ENCODE measurements at regions not wholly inside any gene's neighbourhood (a gene's known extent, or its start where the extent isn't known, plus 50 kb on each side); places are given as distances from the start of the nearest gene placed in this dataset.
A peak's percentile ranks its signal among the peaks of the same experiment; 100 is the strongest.

- TF ChIP-seq DMTF1 (CRISPR knock-in tag; IDR thresholded peaks at IDR 0.05) (no peak), ISX (CRISPR knock-in tag; conservative IDR thresholded peaks at IDR 0.05) (no peak), DZIP1 (CRISPR knock-in tag; IDR thresholded peaks at IDR 0.05) (no peak), ZNF232 (CRISPR knock-in tag; IDR thresholded peaks at IDR 0.05; ENCODE audit: borderline replicate concordance) (no peak), ZSCAN5A (CRISPR knock-in tag; IDR thresholded peaks at IDR 0.05; ENCODE audit: borderline replicate concordance) (peak; percentile 34; the same call in 1 of the 2 replicates), FOXA3 (CRISPR knock-in tag; IDR thresholded peaks at IDR 0.05) (peak; percentile 97), ZNF564 (CRISPR knock-in tag; IDR thresholded peaks at IDR 0.05) (peak; percentile 83; the same call in 1 of the 2 replicates), ZUFSP (CRISPR knock-in tag; IDR thresholded peaks at IDR 0.05; ENCODE audit: borderline replicate concordance) (no peak), NFKB2 (CRISPR knock-in tag; IDR thresholded peaks at IDR 0.05; ENCODE audit: borderline replicate concordance) (no peak), BRCA1 (CRISPR knock-in tag; IDR thresholded peaks at IDR 0.05) (peak; percentile 50; the same call in 1 of the 2 replicates), ZNF24 (IDR thresholded peaks at IDR 0.05) (0 out of 2 replicates have a peak, but pooled peaks have one; percentile 21), ARNTL (CRISPR knock-in tag; IDR thresholded peaks at IDR 0.05) (peak; percentile 98), JUN (CRISPR knock-in tag; IDR thresholded peaks at IDR 0.05) (peak; percentile 93), ZNF615 (CRISPR knock-in tag; IDR thresholded peaks at IDR 0.05; ENCODE audit: borderline replicate concordance) (no peak), ZFP90 (CRISPR knock-in tag; IDR thresholded peaks at IDR 0.05; ENCODE audit: borderline replicate concordance) (0 out of 2 replicates have a peak, but pooled peaks have one; percentile 16), ZBTB8A (CRISPR knock-in tag; IDR thresholded peaks at IDR 0.05; ENCODE audit: borderline replicate concordance, low read depth) (no peak), ZNF589 (CRISPR knock-in tag; conservative IDR thresholded peaks at IDR 0.05) (peak; percentile 74; the same call in 1 of the 2 replicates), ATM (IDR thresholded peaks at IDR 0.05; ENCODE audit: borderline replicate concordance) (no peak), CTCF (CRISPR knock-in tag; IDR thresholded peaks at IDR 0.05) (peak; percentile 34), PCBP2 (optimal IDR thresholded peaks at IDR 0.05; ENCODE audit: low read depth, low read length, poor library complexity, severe bottlenecking) (no peak)
Observed at GRCh38 chr1:56414728-56415224, 164.6 kb downstream of the PLPP3 start (continued).
